HG03571 (cell line): ENCODE measurements at regions not wholly inside any gene's neighbourhood (a gene's known extent, or its start where the extent isn't known, plus 50 kb on each side); places are given as distances from the start of the nearest gene placed in this dataset.
"Not testable (repeated sequence)": the region's sequence is repeated elsewhere in the genome, so short reads cannot be mapped to it uniquely, and the experiment has no call there.

ENCODE experiments used
- ATAC-seq: cut with Tn5 transposase; IDR thresholded peaks from one replicate; pipeline ENCODE4 v1.9.1; 2021; ENCODE audit not compliant: unreplicated experiment

GRCh38 chr18:71125581-71125980, 836.7 kb downstream of the SOCS6 start:
- no peak for ATAC-seq

- no peak for ATAC-seq
These were observed 827.7 kb downstream of the SOCS6 start for GRCh38 chr18:71116535-71116934.

GRCh38 chr18:71115261-71115660, 826.4 kb downstream of the SOCS6 start:
- no peak for ATAC-seq

GRCh38 chr18:71114550-71115210, 825.8 kb downstream of the SOCS6 start:
- ATAC-seq = no peak

GRCh38 chr18:71107244-71107643, 818.4 kb downstream of the SOCS6 start:
- no peak for ATAC-seq

- ATAC-seq = no peak
These were observed 817.9 kb downstream of the SOCS6 start for GRCh38 chr18:71106701-71107100.

- no peak for ATAC-seq
These were observed 817.2 kb downstream of the SOCS6 start for GRCh38 chr18:71105994-71106546.

GRCh38 chr18:71105078-71105819, 816.4 kb downstream of the SOCS6 start:
- no peak for ATAC-seq

- no peak for ATAC-seq
These were observed 790.8 kb downstream of the SOCS6 start for GRCh38 chr18:71079606-71080005.

- no peak for ATAC-seq
These were observed 788.6 kb downstream of the SOCS6 start for GRCh38 chr18:71077451-71077850.

- ATAC-seq = no peak
These were observed 786.3 kb downstream of the SOCS6 start for GRCh38 chr18:71075147-71075546.

GRCh38 chr18:71068338-71068737, 779.5 kb downstream of the SOCS6 start:
- ATAC-seq = no peak

- no peak for ATAC-seq
These were observed 761.0 kb downstream of the SOCS6 start for GRCh38 chr18:71049893-71050292.

- ATAC-seq = no peak
These were observed 759.0 kb downstream of the SOCS6 start for GRCh38 chr18:71047882-71048281.

GRCh38 chr18:71045331-71046065, 756.7 kb downstream of the SOCS6 start:
- ATAC-seq = no peak

- no peak for ATAC-seq
These were observed 751.3 kb downstream of the SOCS6 start for GRCh38 chr18:71040161-71040560.

- ATAC-seq = no peak
These were observed 749.4 kb downstream of the SOCS6 start for GRCh38 chr18:71038196-71038595.

- ATAC-seq = no peak
These were observed 747.9 kb downstream of the SOCS6 start for GRCh38 chr18:71036783-71037182.

GRCh38 chr18:71031296-71032191, 742.7 kb downstream of the SOCS6 start:
- ATAC-seq = not testable (repeated sequence)

- ATAC-seq = not testable (repeated sequence)
These were observed 741.2 kb downstream of the SOCS6 start for GRCh38 chr18:71030085-71030484.
